Neutrophil (primary cell): ENCODE measurements at regions not wholly inside any gene's neighbourhood (a gene's known extent, or its start where the extent isn't known, plus 50 kb on each side); places are given as distances from the start of the nearest gene placed in this dataset.

Experiments used
- H3K27ac ChIP-seq: fragments of 200-600 bp; sonication (generic); 2 replicates; pipeline ENCODE4 v1.5.1; 2016; ENCODE audit warnings: mild to moderate bottlenecking, moderate library complexity
- H3K27me3 ChIP-seq: fragments of 200-600 bp; sonication (generic); 2 replicates; pipeline ENCODE4 v1.6.0; 2016; ENCODE audit warnings: mild to moderate bottlenecking
- H3K36me3 ChIP-seq: fragments of 200-600 bp; sonication (generic); 2 replicates; pipeline ENCODE4 v1.5.1; 2017
- H3K4me1 ChIP-seq, 2 experiments: fragments of 200-600 bp in 1 of 2; sonication (generic) in 1 of 2; 1 replicate in 1 of 2; 2 replicates in 1 of 2; pipeline versions ENCODE4 v1.5.1 to v1.6.1; 2013 to 2016; ENCODE audit warnings: low read depth in 1 of 2, low read length in 1 of 2, mild to moderate bottlenecking in 1 of 2, moderate library complexity in 1 of 2; ENCODE audit not compliant: control insufficient read depth in 1 of 2, insufficient read depth in 1 of 2
- H3K4me3 ChIP-seq, 2 experiments: fragments of 200-600 bp in 1 of 2; sonication (generic) in 1 of 2; 1 replicate in 1 of 2; 2 replicates in 1 of 2; pipeline ENCODE4 v1.5.1; 2013 to 2016; ENCODE audit warnings: low read depth in 1 of 2, low read length in 1 of 2, mild to moderate bottlenecking in 1 of 2, moderate library complexity in 1 of 2
- H3K9me3 ChIP-seq: fragments of 200-600 bp; sonication (generic); 2 replicates; pipeline ENCODE4 v1.5.1; 2016
- CTCF ChIP-seq: fragments of 200-600 bp; sonication (generic); IDR thresholded peaks from 2 replicates; pipeline ENCODE4 v1.5.1; 2016; ENCODE audit warnings: antibody characterized with exemption

- H3K36me3 ChIP-seq, result no peaks in the 10 kb centered on the region
- H3K27ac ChIP-seq, result no peak overlapping the region
- H3K27me3 ChIP-seq, result no peaks in the 10 kb centered on the region
- H3K4me1 ChIP-seq, result no peaks in the 10 kb centered on the region
- no peaks in the 10 kb centered on the region for H3K9me3 ChIP-seq
- H3K4me3 ChIP-seq, result no peak overlapping the region
- no peak for TF ChIP-seq CTCF
Observed at GRCh38 chr1:195326325-195326724, 1281.9 kb downstream of the KCNT2 start.

GRCh38 chr1:195325181-195325580 lies 1283.1 kb downstream of the KCNT2 start:
- H3K4me3 ChIP-seq, result no peak overlapping the region
- H3K4me1 ChIP-seq, result no peaks in the 10 kb centered on the region
- H3K36me3 ChIP-seq, result no peaks in the 10 kb centered on the region
- no peak for TF ChIP-seq CTCF
- H3K27ac ChIP-seq, result no peak overlapping the region
- no peaks in the 10 kb centered on the region for H3K9me3 ChIP-seq
- H3K27me3 ChIP-seq, result no peaks in the 10 kb centered on the region

GRCh38 chr1:195306281-195306680 lies 1302.0 kb downstream of the KCNT2 start:
- no peaks in the 10 kb centered on the region for H3K9me3 ChIP-seq
- no peaks in the 10 kb centered on the region for H3K27me3 ChIP-seq
- no peaks in the 10 kb centered on the region for H3K36me3 ChIP-seq
- no peak overlapping the region for H3K27ac ChIP-seq
- no peak overlapping the region for H3K4me3 ChIP-seq
- H3K4me1 ChIP-seq, result no peaks in the 10 kb centered on the region
- no peak for TF ChIP-seq CTCF

- Histone ChIP-seq H3K27me3 (no peaks in the 10 kb centered on the region), H3K4me3 (no peak overlapping the region), H3K4me1 (no peaks in the 10 kb centered on the region), H3K9me3 (no peaks in the 10 kb centered on the region), H3K27ac (no peak overlapping the region), H3K36me3 (no peaks in the 10 kb centered on the region)
- TF ChIP-seq CTCF, result no peak
Observed at GRCh38 chr1:195294911-195295310, 1313.3 kb downstream of the KCNT2 start.

- Histone ChIP-seq H3K9me3 (no peaks in the 10 kb centered on the region), H3K4me3 (no peak overlapping the region), H3K27me3 (no peaks in the 10 kb centered on the region), H3K27ac (no peak overlapping the region), H3K36me3 (no peaks in the 10 kb centered on the region), H3K4me1 (no peaks in the 10 kb centered on the region)
- TF ChIP-seq CTCF, result no peak
Observed at GRCh38 chr1:195278644-195279043, 1329.6 kb downstream of the KCNT2 start.

- Histone ChIP-seq H3K9me3 (no peaks in the 10 kb centered on the region), H3K4me3 (no peak overlapping the region), H3K27me3 (no peaks in the 10 kb centered on the region), H3K36me3 (no peaks in the 10 kb centered on the region), H3K4me1 (no peaks in the 10 kb centered on the region), H3K27ac (no peak overlapping the region)
- TF ChIP-seq CTCF, result no peak
Observed at GRCh38 chr1:195275710-195276109, 1332.5 kb downstream of the KCNT2 start.
